WTC11 (cell line): ENCODE measurements at regions not wholly inside any gene's neighbourhood (a gene's known extent, or its start where the extent isn't known, plus 50 kb on each side); places are given as distances from the start of the nearest gene placed in this dataset.

ENCODE experiments used
- ATAC-seq: fragments of 200-7000 bp; cut with Tn5 transposase; 2 replicates; pipeline ENCODE4 v1.10.0; 2021; ENCODE audit warnings: mild to moderate bottlenecking, moderate library complexity
- CTCF ChIA-PET: fragments of 300-600 bp; sonication (Branson Sonifier 250); formaldehyde crosslinking; loops from one replicate; lab custom pipeline; 2021; ENCODE audit warnings: antibody characterized with exemption; lab: Charles Lee
- POLR2A ChIA-PET: fragments of 350-600 bp; sonication (Branson Sonifier 250); formaldehyde crosslinking; loops from one replicate; lab custom pipeline; 2021; ENCODE audit warnings: antibody characterized with exemption; lab: Charles Lee
- DNase-seq: peaks from one replicate; pipeline ENCODE4 v3.0.0; 2021; ENCODE audit warnings: low spot score
- H3K27ac Mint-ChIP-seq: 2 replicates; pipeline ENCODE4 v1.8.0; 2021; ENCODE audit warnings: mixed read lengths
- H3K27me3 Mint-ChIP-seq: 2 replicates; pipeline ENCODE4 v1.8.0; 2021; ENCODE audit warnings: low read depth, mild to moderate bottlenecking, moderate library complexity, mixed read lengths
- H3K36me3 Mint-ChIP-seq: 2 replicates; pipeline ENCODE4 v1.8.0; 2021; ENCODE audit warnings: mixed read lengths
- H3K4me1 Mint-ChIP-seq: 2 replicates; pipeline ENCODE4 v1.8.0; 2022; ENCODE audit warnings: mixed read lengths
- H3K4me3 Mint-ChIP-seq: 2 replicates; pipeline ENCODE4 v1.8.0; 2021; ENCODE audit warnings: mild to moderate bottlenecking, moderate library complexity, mixed read lengths
- H3K9me3 Mint-ChIP-seq: 2 replicates; pipeline ENCODE4 v1.8.0; 2021; ENCODE audit warnings: mixed read lengths
- AFF4 ChIP-seq: sonication (generic); formaldehyde crosslinking; IDR thresholded peaks from 2 replicates; pipeline ENCODE4 v1.8.1; 2023; ENCODE audit warnings: mild to moderate bottlenecking, missing genetic modification reagents, borderline replicate concordance
- E2F5 ChIP-seq: sonication (generic); formaldehyde crosslinking; IDR thresholded peaks from 2 replicates; pipeline ENCODE4 v1.8.1; 2022; ENCODE audit warnings: mild to moderate bottlenecking, moderate library complexity, missing genetic modification reagents
- EMX1 ChIP-seq: fragments of 250-450 bp; sonication (Bioruptor Pico); IDR thresholded peaks from 2 replicates; pipeline ENCODE4 v1.8.0; 2021; ENCODE audit warnings: mild to moderate bottlenecking
- FOXP1 ChIP-seq: sonication (generic); formaldehyde crosslinking; IDR thresholded peaks from 2 replicates; pipeline ENCODE4 v1.8.0; 2022; ENCODE audit warnings: missing genetic modification reagents, mild to moderate bottlenecking, moderate library complexity, borderline replicate concordance
- KAT7 ChIP-seq: sonication (generic); formaldehyde crosslinking; IDR thresholded peaks from 2 replicates; pipeline ENCODE4 v1.8.1; 2023; ENCODE audit warnings: missing genetic modification reagents, mild to moderate bottlenecking, borderline replicate concordance
- MYBL2 ChIP-seq: sonication (generic); formaldehyde crosslinking; IDR thresholded peaks from 2 replicates; pipeline ENCODE4 v1.8.1; 2023; ENCODE audit warnings: mild to moderate bottlenecking, moderate library complexity, missing genetic modification reagents
- NR1H2 ChIP-seq: sonication (generic); formaldehyde crosslinking; IDR thresholded peaks from 2 replicates; pipeline ENCODE4 v1.9.0; 2021; ENCODE audit warnings: mild to moderate bottlenecking, moderate library complexity, missing genetic modification reagents
- NR3C1 ChIP-seq: sonication (generic); formaldehyde crosslinking; conservative IDR thresholded peaks from 2 replicates; pipeline ENCODE4 v1.8.1; 2023; ENCODE audit warnings: low read depth, mild to moderate bottlenecking, missing genetic modification reagents
- PRDM15 ChIP-seq: sonication (generic); formaldehyde crosslinking; IDR thresholded peaks from 2 replicates; pipeline ENCODE4 v1.8.0; 2022; ENCODE audit warnings: missing genetic modification reagents
- PRRX2 ChIP-seq: fragments of 250-450 bp; sonication (Bioruptor Pico); IDR thresholded peaks from 2 replicates; pipeline ENCODE4 v1.8.0; 2021; ENCODE audit warnings: mild to moderate bottlenecking
- SMAD3 ChIP-seq: sonication (generic); formaldehyde crosslinking; IDR thresholded peaks from 2 replicates; pipeline ENCODE4 v1.8.0; 2022; ENCODE audit warnings: missing genetic modification reagents, mild to moderate bottlenecking, borderline replicate concordance
- TEAD1 ChIP-seq: sonication (generic); formaldehyde crosslinking; IDR thresholded peaks from 2 replicates; pipeline ENCODE4 v1.8.0; 2022; ENCODE audit warnings: mild to moderate bottlenecking, missing genetic modification reagents
- ZNF232 ChIP-seq: sonication (generic); formaldehyde crosslinking; IDR thresholded peaks from 2 replicates; pipeline ENCODE4 v1.8.0; 2022; ENCODE audit warnings: mild to moderate bottlenecking, missing genetic modification reagents
- ZNF263 ChIP-seq: sonication (generic); formaldehyde crosslinking; IDR thresholded peaks from 2 replicates; pipeline ENCODE4 v1.8.1; 2022; ENCODE audit warnings: low read depth, mild to moderate bottlenecking, moderate library complexity, missing genetic modification reagents
- ZNF423 ChIP-seq: fragments of 250-450 bp; sonication (Bioruptor Pico); IDR thresholded peaks from 2 replicates; pipeline ENCODE4 v2.1.2; 2022; ENCODE audit warnings: mild to moderate bottlenecking, moderate library complexity
- ZSCAN18 ChIP-seq: fragments of 250-450 bp; sonication (Bioruptor Pico); IDR thresholded peaks from 2 replicates; pipeline ENCODE4 v2.1.2; 2022; ENCODE audit warnings: mild to moderate bottlenecking, moderate library complexity
- TF ChIP-seq, protein P1 (sequence below): fragments of 250-450 bp; sonication (Bioruptor Pico); IDR thresholded peaks from 2 replicates; pipeline ENCODE4 v1.9.0; 2021; ENCODE audit warnings: mild to moderate bottlenecking
- TF ChIP-seq, protein P2 (sequence below): sonication (generic); formaldehyde crosslinking; IDR thresholded peaks from 2 replicates; pipeline ENCODE4 v1.8.0; 2023; ENCODE audit warnings: mild to moderate bottlenecking, missing genetic modification reagents

GRCh38 chr18:11327391-11328009 lies 178.1 kb upstream of the PIEZO2 start (continued):
- TF ChIP-seq TEAD1 (CRISPR knock-in tag) (no peak), E2F5 (no peak), NR3C1 (CRISPR knock-in tag) (no peak), AFF4 (CRISPR knock-in tag) (no peak), FOXP1 (CRISPR knock-in tag) (no peak)
- TF ChIP-seq, protein P1, sequence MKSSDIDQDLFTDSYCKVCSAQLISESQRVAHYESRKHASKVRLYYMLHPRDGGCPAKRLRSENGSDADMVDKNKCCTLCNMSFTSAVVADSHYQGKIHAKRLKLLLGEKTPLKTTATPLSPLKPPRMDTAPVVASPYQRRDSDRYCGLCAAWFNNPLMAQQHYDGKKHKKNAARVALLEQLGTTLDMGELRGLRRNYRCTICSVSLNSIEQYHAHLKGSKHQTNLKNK (CRISPR knock-in tag), result no peak
- TF ChIP-seq, protein P2, sequence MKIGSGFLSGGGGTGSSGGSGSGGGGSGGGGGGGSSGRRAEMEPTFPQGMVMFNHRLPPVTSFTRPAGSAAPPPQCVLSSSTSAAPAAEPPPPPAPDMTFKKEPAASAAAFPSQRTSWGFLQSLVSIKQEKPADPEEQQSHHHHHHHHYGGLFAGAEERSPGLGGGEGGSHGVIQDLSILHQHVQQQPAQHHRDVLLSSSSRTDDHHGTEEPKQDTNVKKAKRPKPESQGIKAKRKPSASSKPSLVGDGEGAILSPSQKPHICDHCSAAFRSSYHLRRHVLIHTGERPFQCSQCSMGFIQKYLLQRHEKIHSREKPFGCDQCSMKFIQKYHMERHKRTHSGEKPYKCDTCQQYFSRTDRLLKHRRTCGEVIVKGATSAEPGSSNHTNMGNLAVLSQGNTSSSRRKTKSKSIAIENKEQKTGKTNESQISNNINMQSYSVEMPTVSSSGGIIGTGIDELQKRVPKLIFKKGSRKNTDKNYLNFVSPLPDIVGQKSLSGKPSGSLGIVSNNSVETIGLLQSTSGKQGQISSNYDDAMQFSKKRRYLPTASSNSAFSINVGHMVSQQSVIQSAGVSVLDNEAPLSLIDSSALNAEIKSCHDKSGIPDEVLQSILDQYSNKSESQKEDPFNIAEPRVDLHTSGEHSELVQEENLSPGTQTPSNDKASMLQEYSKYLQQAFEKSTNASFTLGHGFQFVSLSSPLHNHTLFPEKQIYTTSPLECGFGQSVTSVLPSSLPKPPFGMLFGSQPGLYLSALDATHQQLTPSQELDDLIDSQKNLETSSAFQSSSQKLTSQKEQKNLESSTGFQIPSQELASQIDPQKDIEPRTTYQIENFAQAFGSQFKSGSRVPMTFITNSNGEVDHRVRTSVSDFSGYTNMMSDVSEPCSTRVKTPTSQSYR, result no peak
- TF ChIP-seq, all 79 proteins: peak for 0

DNA sequence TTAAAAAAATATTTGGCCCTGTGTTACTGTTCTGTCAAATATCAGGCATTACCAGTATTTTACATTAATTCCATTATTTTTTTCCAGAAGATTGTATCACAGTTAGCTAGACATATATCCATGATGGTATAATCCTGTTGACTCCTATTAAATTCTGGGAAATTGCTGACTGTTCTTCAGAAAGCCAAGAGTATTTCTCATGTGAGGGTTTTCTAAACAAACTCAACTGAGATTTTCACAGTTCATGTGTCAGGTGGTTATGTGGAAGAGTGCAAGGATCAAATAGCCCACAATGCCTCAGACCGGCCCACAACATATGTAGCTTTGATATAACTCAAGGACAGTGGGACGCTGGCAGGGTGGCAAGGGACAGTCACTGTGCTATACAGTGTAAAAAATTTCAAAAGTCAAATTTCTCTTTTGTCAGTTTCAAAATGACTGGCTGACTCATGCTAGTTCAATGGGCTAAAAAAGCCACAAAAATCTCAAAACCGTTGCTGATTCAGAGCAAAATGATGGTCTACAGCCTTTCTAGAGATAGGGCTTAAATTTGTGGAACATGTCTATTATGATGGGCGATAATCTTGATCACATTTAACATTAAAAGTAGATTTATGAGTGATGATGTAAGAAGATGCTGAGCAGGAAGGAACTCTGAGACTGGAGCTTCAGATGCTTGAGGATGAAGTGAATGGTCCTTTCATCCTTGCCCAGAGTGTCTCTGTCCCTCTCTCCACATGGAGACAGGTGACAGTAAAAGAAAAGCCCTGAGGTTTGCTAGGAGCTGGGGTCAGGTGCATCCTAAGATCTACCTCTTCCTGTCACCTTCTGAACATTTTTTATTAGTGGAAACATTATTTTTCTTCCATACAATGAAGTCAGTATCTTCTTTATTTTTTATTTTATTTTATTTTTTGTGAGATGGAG lies 175.8 kb upstream of the PIEZO2 start:
- CTCF ChIA-PET, result no interaction called here
- no peak overlapping the region for H3K4me3 Mint-ChIP-seq
- H3K9me3 Mint-ChIP-seq, result 0 out of 2 replicates have a peak, but pooled peaks cover 5% of the 10 kb centered on the region
- POLR2A ChIA-PET, result no interaction called here
- ATAC-seq, result no peak
- H3K27me3 Mint-ChIP-seq, result no peaks in the 10 kb centered on the region
- no peaks in the 10 kb centered on the region for H3K36me3 Mint-ChIP-seq
- TF ChIP-seq NR1H2 (CRISPR knock-in tag), result no peak
- TF ChIP-seq PRDM15 (CRISPR knock-in tag), result no peak
- TF ChIP-seq ZNF232, result no peak
- no peak for TF ChIP-seq PRRX2 (CRISPR knock-in tag)
- no peak for TF ChIP-seq SMAD3 (CRISPR knock-in tag)
- no peak for TF ChIP-seq EMX1
- TF ChIP-seq ZSCAN18 (CRISPR knock-in tag), result no peak
- TF ChIP-seq KAT7, result no peak
- no peak for TF ChIP-seq MYBL2 (CRISPR knock-in tag)
- TF ChIP-seq ZNF263 (CRISPR knock-in tag), result no peak
- TF ChIP-seq ZNF423, result no peak
- DNase-seq, result no peak
- H3K4me1 Mint-ChIP-seq, result no peaks in the 10 kb centered on the region
- H3K27ac Mint-ChIP-seq, result no peak overlapping the region
